Natural killer cell (primary cell): ENCODE measurements at regions not wholly inside any gene's neighbourhood (a gene's known extent, or its start where the extent isn't known, plus 50 kb on each side); places are given as distances from the start of the nearest gene placed in this dataset.

ENCODE experiments used
- ATAC-seq, 3 donors: fragments of 150-1000 bp in 2 of 3; fragments of 200-7000 bp in 1 of 3; cut with Tn5 transposase; 1 replicate in 1 of 3; 2 replicates in 2 of 3; pipeline ENCODE4 v1.10.0; 2021; ENCODE audit warnings: mild to moderate bottlenecking in 2 of 3, moderate library complexity in 2 of 3
- DNase-seq, 2 donors: peaks; one replicate each; pipeline versions ENCODE4 v3.0.0 to v3.0.0-alpha.2; 2013 to 2021; ENCODE audit warnings: mixed read lengths in 1 of 2
- H3K27ac ChIP-seq: one replicate; pipeline ENCODE4 v1.5.1; 2013; ENCODE audit warnings: mild to moderate bottlenecking, low read length
- H3K27me3 ChIP-seq: one replicate; pipeline ENCODE4 v1.6.1; 2013; ENCODE audit warnings: low read length; ENCODE audit not compliant: control insufficient read depth, insufficient read depth
- H3K36me3 ChIP-seq: one replicate; pipeline ENCODE4 v1.6.1; 2013; ENCODE audit warnings: low read length; ENCODE audit not compliant: control insufficient read depth, insufficient read depth
- H3K4me1 ChIP-seq: one replicate; pipeline ENCODE4 v1.6.1; 2013; ENCODE audit warnings: low read length; ENCODE audit not compliant: control insufficient read depth, insufficient read depth
- H3K4me3 ChIP-seq: one replicate; pipeline ENCODE4 v1.5.1; 2013; ENCODE audit warnings: low read length
- H3K9me3 ChIP-seq: one replicate; pipeline ENCODE4 v1.6.1; 2013; ENCODE audit warnings: low read length; ENCODE audit not compliant: control insufficient read depth, insufficient read depth
- H3K27ac Mint-ChIP-seq, 2 donors: one replicate each; pipeline ENCODE4 v1.8.0; 2022; ENCODE audit warnings: mild to moderate bottlenecking in 2 of 2, mixed read lengths in 2 of 2, moderate library complexity in 1 of 2
- H3K27me3 Mint-ChIP-seq, 2 donors: one replicate each; pipeline ENCODE4 v1.8.0; 2022; ENCODE audit warnings: low read depth in 2 of 2, mixed read lengths in 2 of 2
- H3K36me3 Mint-ChIP-seq: one replicate; pipeline ENCODE4 v1.8.0; 2022; ENCODE audit warnings: mixed read lengths
- H3K4me1 Mint-ChIP-seq, 2 donors: one replicate each; pipeline ENCODE4 v1.8.0; 2022; ENCODE audit warnings: mixed read lengths in 2 of 2
- H3K4me3 Mint-ChIP-seq: one replicate; pipeline ENCODE4 v1.8.0; 2022; ENCODE audit warnings: mild to moderate bottlenecking, moderate library complexity, mixed read lengths
- H3K9me3 Mint-ChIP-seq, 2 donors: one replicate each; pipeline ENCODE4 v1.8.0; 2022; ENCODE audit warnings: mixed read lengths in 2 of 2
- WGBS: methylation state at CpG from one replicate; pipeline ENCODE4 v1.1.7; 2013; ENCODE audit warnings: missing lambda C conversion rate; ENCODE audit not compliant: insufficient coverage; 5-methylcytosine and 5-hydroxymethylcytosine counted together
- intact Hi-C: fragments of 100-400 bp; cut with micrococcal nuclease; formaldehyde crosslinking; loops from one replicate; pipeline ENCODE4 v1.14.2; 2022
- TF ChIP-seq, protein P1 (sequence below): fragments of 200-600 bp; IDR thresholded peaks from one replicate; pipeline ENCODE4 v1.8.0; 2022; ENCODE audit warnings: antibody characterized with exemption

DNA sequence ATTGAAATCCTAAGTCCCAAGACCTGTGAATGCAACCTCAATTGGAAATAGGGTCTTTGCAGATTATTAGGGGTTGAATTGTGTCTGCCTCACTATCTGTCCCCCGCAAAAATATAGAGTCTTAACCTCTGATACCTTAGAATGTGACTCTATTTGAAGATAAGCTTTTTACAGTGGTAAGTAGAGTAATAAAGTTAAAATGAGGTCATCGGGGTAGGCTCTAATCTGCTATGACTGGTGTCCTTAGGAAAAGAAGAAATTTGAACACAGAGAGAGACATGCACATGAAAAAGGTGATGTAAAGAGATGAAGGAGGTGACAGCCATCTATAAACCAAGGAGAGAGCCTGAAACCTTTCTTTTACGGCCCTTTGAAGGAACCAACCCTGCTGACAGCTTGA is 287.1 kb upstream of the ADRA1B start:
- Mint-ChIP-seq H3K4me3 (no peak overlapping the region), H3K27ac (no peak overlapping the region), H3K36me3 (no peaks in the 10 kb centered on the region), H3K4me1 (no peaks in the 10 kb centered on the region), H3K27me3 (peaks cover 5 to 16% of the 10 kb centered on the region in 2 donors), H3K9me3 (peaks cover 2 to 3% of the 10 kb centered on the region in 2 donors)
- no peaks in the 10 kb centered on the region for H3K27me3 ChIP-seq
- no peak for ATAC-seq
- intact Hi-C loops, result no loop called here
- TF ChIP-seq, protein P1, sequence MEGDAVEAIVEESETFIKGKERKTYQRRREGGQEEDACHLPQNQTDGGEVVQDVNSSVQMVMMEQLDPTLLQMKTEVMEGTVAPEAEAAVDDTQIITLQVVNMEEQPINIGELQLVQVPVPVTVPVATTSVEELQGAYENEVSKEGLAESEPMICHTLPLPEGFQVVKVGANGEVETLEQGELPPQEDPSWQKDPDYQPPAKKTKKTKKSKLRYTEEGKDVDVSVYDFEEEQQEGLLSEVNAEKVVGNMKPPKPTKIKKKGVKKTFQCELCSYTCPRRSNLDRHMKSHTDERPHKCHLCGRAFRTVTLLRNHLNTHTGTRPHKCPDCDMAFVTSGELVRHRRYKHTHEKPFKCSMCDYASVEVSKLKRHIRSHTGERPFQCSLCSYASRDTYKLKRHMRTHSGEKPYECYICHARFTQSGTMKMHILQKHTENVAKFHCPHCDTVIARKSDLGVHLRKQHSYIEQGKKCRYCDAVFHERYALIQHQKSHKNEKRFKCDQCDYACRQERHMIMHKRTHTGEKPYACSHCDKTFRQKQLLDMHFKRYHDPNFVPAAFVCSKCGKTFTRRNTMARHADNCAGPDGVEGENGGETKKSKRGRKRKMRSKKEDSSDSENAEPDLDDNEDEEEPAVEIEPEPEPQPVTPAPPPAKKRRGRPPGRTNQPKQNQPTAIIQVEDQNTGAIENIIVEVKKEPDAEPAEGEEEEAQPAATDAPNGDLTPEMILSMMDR, result no peak
- no peaks in the 10 kb centered on the region for H3K9me3 ChIP-seq
- WGBS, result 86% methylated on average over 3 of the region's 3 CpGs
- no peaks in the 10 kb centered on the region for H3K36me3 ChIP-seq
- no peaks in the 10 kb centered on the region for H3K4me1 ChIP-seq
- no peak for DNase-seq
- H3K27ac ChIP-seq, result no peak overlapping the region
- no peak overlapping the region for H3K4me3 ChIP-seq

DNA sequence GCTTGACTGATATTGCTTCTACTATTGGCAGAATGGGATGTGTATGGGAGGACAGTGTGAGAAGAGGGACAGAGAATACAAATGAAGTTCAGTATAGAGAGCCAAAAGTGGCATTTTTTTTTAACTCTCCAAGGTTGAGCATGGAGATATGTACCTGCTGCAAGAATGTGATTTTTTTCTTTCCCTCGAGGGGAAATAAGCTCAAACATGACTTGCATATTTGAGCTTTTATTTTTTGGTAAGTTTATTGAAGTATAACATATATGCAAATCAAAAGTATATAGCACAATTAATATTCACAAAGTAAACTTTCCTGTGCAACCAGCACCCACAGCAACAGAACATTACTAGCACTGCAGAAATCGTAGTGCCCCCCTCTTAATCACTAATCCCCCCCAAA is 285.7 kb upstream of the ADRA1B start:
- TF ChIP-seq, protein P1, result no peak
- H3K4me3 ChIP-seq, result no peak overlapping the region
- no peaks in the 10 kb centered on the region for H3K9me3 ChIP-seq
- no peak overlapping the region for H3K27ac ChIP-seq
- Mint-ChIP-seq H3K27me3 (peaks cover under 1 to 9% of the 10 kb centered on the region in 2 donors), H3K36me3 (no peaks in the 10 kb centered on the region), H3K9me3 (no peaks in the 10 kb centered on the region), H3K4me1 (no peaks in the 10 kb centered on the region), H3K27ac (no peak overlapping the region), H3K4me3 (no peak overlapping the region)
- no peak for DNase-seq
- no peaks in the 10 kb centered on the region for H3K36me3 ChIP-seq
- H3K27me3 ChIP-seq, result peaks cover 3% of the 10 kb centered on the region
- WGBS, result 91% methylated on average over 1 of the region's 2 CpGs
- no peaks in the 10 kb centered on the region for H3K4me1 ChIP-seq
- intact Hi-C loops, result no loop called here
- ATAC-seq, result no peak

DNA sequence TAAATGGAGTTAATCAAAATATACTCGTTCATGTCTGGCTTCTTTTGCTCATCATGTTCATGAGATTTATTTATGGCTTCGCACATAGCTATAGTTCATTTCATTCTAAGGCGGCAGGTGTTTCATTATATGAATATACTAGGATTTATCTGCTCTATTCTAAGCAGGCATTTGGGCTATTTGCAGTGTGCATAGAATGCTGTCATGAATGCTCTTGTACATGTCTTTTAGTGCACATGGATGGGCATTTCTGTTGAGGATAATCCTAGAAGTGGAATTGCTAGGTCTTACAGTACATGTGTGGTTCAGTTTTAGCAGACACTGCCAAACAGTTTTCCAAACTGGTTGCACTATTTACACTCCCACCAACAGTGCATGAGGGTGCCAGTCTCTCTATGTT is 285.3 kb upstream of the ADRA1B start:
- intact Hi-C loops, result no loop called here
- H3K4me1 Mint-ChIP-seq, result no peaks in the 10 kb centered on the region

DNA sequence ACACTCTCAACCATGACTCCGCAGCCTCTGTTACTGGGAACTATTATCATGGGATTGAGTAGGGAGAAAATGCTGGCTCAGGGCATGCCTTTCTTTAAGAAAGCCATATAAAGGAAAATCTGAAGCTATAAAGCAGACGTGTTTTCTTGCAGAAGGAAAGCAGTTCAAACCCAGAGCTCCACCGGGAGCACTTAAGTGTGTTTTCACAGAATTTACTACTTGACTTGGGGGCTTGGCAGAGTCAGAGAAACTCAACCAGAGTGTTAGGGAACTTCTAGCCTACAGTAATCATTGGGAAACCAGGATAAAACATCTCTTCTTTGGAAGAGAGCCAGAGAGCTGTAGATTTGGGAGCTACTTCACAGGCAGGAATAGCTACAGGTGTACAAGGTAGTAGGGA is 283.4 kb upstream of the ADRA1B start:
- Mint-ChIP-seq H3K27me3 (peaks cover 3 to 16% of the 10 kb centered on the region in 2 donors), H3K9me3 (no peaks in the 10 kb centered on the region), H3K4me3 (no peak overlapping the region), H3K4me1 (no peaks in the 10 kb centered on the region), H3K27ac (no peak overlapping the region), H3K36me3 (no peaks in the 10 kb centered on the region)
- no peaks in the 10 kb centered on the region for H3K4me1 ChIP-seq
- peaks cover 3% of the 10 kb centered on the region for H3K27me3 ChIP-seq
- TF ChIP-seq, protein P1, result no peak
- intact Hi-C loops, result no loop called here
- ATAC-seq (no peak), DNase-seq (no peak)
- H3K36me3 ChIP-seq, result no peaks in the 10 kb centered on the region
- no peak overlapping the region for H3K27ac ChIP-seq
- H3K4me3 ChIP-seq, result no peak overlapping the region
- H3K9me3 ChIP-seq, result no peaks in the 10 kb centered on the region
- WGBS, result 96% methylated on average over 3 of the region's 3 CpGs

More for the DNA sequence above, 285.3 kb upstream of the ADRA1B start:
- 100% methylated on average over 1 of the region's 3 CpGs for WGBS
- TF ChIP-seq, protein P1, result no peak
- H3K27me3 Mint-ChIP-seq, result peaks cover 3 to 4% of the 10 kb centered on the region in 2 donors
- Histone ChIP-seq H3K4me3 (no peak overlapping the region), H3K36me3 (no peaks in the 10 kb centered on the region), H3K9me3 (no peaks in the 10 kb centered on the region), H3K27me3 (peaks cover 3% of the 10 kb centered on the region), H3K27ac (no peak overlapping the region), H3K4me1 (no peaks in the 10 kb centered on the region)
- ATAC-seq, result no peak
- H3K9me3 Mint-ChIP-seq, result no peaks in the 10 kb centered on the region
- DNase-seq, result no peak
- H3K4me3 Mint-ChIP-seq, result no peak overlapping the region
- H3K36me3 Mint-ChIP-seq, result no peaks in the 10 kb centered on the region
- H3K27ac Mint-ChIP-seq, result no peak overlapping the region
